ENCODE measurements at regions not wholly inside any gene's neighbourhood (a gene's known extent, or its start where the extent isn't known, plus 50 kb on each side); places are given as distances from the start of the nearest gene placed in this dataset.

- TF ChIP-seq GABPA (IDR thresholded peaks at IDR 0.05 in 1 of 2, conservative IDR thresholded peaks at IDR 0.05 in 1 of 2), result no peak
- no peak for TF ChIP-seq RXRA (IDR thresholded peaks at IDR 0.05)
Observed at GRCh38 chr2:118255771-118256372, 167.6 kb downstream of the INSIG2 start (continued).

GRCh38 chr2:118255301-118255700, 167.0 kb downstream of the INSIG2 start:
- 80% methylated on average over 2 of the region's 2 CpGs for WGBS
- no peak for DNase-seq (ENCODE audit: low spot score)
- Histone ChIP-seq H3K27me3 (ENCODE audit: control insufficient read depth in 4 of 4, insufficient read depth in 4 of 4, low read length in 3 of 4) (no peaks in the 10 kb centered on the region), H3K4me3 (ENCODE audit: low read depth in 1 of 3, low read length in 3 of 3) (no peak overlapping the region), H3K9me3 (ENCODE audit: control insufficient read depth in 4 of 4, low read length in 3 of 4) (no peaks in the 10 kb centered on the region), H3K4me1 (ENCODE audit: control insufficient read depth in 4 of 4, insufficient read depth in 4 of 4, low read length in 3 of 4) (peaks cover 0 to 3% (median 0%) of the 10 kb centered on the region in 4 donors), H3K9ac (ENCODE audit: low read depth in 1 of 2, low read length in 2 of 2) (no peak overlapping the region), H3K27ac (ENCODE audit: low read depth in 1 of 2, low read length in 2 of 2) (no peak overlapping the region), H3K36me3 (ENCODE audit: control insufficient read depth in 4 of 4, insufficient read depth in 3 of 4, low read depth in 1 of 4, low read length in 3 of 4) (no peaks in the 10 kb centered on the region)
- TF ChIP-seq HNF4G (IDR thresholded peaks at IDR 0.05) (no peak), SP1 (IDR thresholded peaks at IDR 0.05) (no peak), FOXA1 (IDR thresholded peaks at IDR 0.05) (no peak), ATF3 (IDR thresholded peaks at IDR 0.05) (no peak), MAX (IDR thresholded peaks at IDR 0.05) (no peak), RXRA (IDR thresholded peaks at IDR 0.05) (no peak), TAF1 (conservative IDR thresholded peaks at IDR 0.05) (no peak)

DNA sequence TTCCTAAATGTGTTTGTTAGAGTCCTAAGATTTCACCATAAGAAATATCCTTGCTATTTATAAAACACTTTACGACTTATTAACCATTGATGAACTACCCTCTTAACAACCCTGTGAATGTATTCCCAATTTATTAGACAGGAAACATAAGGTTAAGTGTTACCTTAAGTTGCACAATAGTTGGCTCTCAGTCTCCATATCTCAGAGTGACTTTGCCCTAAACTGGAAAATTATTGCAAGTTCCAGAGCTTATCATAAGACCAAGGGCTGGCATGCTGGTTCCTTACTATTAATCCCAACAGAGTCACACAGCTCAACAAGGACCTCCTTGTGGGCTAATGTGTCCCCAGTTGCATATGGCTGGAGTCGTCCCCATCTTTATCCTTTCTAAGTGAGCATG, 165.8 kb downstream of the INSIG2 start:
- no peak for TF ChIP-seq TAF1 (conservative IDR thresholded peaks at IDR 0.05)
- peak; percentile 8 to 54 for TF ChIP-seq HNF4A (conservative IDR thresholded peaks at IDR 0.05)
- TF ChIP-seq EGR1 (IDR thresholded peaks at IDR 0.05; ENCODE audit: low read depth in 2 of 2), result peak in 1 of 2 donors; percentile 21
- Histone ChIP-seq H3K27me3 (ENCODE audit: control insufficient read depth in 4 of 4, insufficient read depth in 4 of 4, low read length in 3 of 4) (no peaks in the 10 kb centered on the region), H3K4me1 (ENCODE audit: control insufficient read depth in 4 of 4, insufficient read depth in 4 of 4, low read length in 3 of 4) (peaks cover 0 to 3% (median 0%) of the 10 kb centered on the region in 4 donors), H3K9me3 (ENCODE audit: control insufficient read depth in 4 of 4, low read length in 3 of 4) (no peaks in the 10 kb centered on the region), H3K36me3 (ENCODE audit: control insufficient read depth in 4 of 4, insufficient read depth in 3 of 4, low read depth in 1 of 4, low read length in 3 of 4) (no peaks in the 10 kb centered on the region), H3K4me3 (ENCODE audit: low read depth in 1 of 3, low read length in 3 of 3) (no peak overlapping the region), H3K27ac (ENCODE audit: low read depth in 1 of 2, low read length in 2 of 2) (no peak overlapping the region), H3K9ac (ENCODE audit: low read depth in 1 of 2, low read length in 2 of 2) (no peak overlapping the region)
- 86% methylated on average over 2 of the region's 2 CpGs for WGBS
- no peak for DNase-seq (ENCODE audit: low spot score)

DNA sequence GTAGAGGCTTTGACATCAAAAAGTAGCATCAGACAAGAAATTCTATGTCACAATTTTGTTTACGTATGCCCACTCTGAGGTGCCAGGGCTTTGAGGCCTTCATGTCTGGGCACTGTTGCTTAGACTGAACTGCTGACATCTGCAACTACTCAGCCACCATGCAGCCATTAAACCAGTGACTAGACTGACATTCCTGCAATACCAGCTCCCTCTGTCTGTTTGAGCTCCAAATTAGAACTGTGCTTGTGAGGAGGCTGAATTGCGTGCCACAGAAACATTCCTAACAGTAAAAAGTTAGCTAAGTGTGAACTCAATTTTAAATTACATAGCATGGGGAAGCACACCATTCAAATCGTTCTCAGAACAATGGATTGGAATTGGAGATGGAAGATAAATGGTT, 163.2 kb downstream of the INSIG2 start:
- Histone ChIP-seq H3K4me1 (ENCODE audit: control insufficient read depth in 4 of 4, insufficient read depth in 4 of 4, low read length in 3 of 4) (peaks cover 0 to 3% (median 0%) of the 10 kb centered on the region in 4 donors), H3K9ac (ENCODE audit: low read depth in 1 of 2, low read length in 2 of 2) (no peak overlapping the region), H3K36me3 (ENCODE audit: control insufficient read depth in 4 of 4, insufficient read depth in 3 of 4, low read depth in 1 of 4, low read length in 3 of 4) (no peaks in the 10 kb centered on the region), H3K27ac (ENCODE audit: low read depth in 1 of 2, low read length in 2 of 2) (no peak overlapping the region), H3K9me3 (ENCODE audit: control insufficient read depth in 4 of 4, low read length in 3 of 4) (no peaks in the 10 kb centered on the region), H3K4me3 (ENCODE audit: low read depth in 1 of 3, low read length in 3 of 3) (no peak overlapping the region), H3K27me3 (ENCODE audit: control insufficient read depth in 4 of 4, insufficient read depth in 4 of 4, low read length in 3 of 4) (no peaks in the 10 kb centered on the region)
- WGBS, result 87% methylated on average over 3 of the region's 3 CpGs
- TF ChIP-seq CTCF (IDR thresholded peaks at IDR 0.05; ENCODE audit: low read depth, low read length, missing input control), result no peak
- no peak for TF ChIP-seq ZBTB33 (IDR thresholded peaks at IDR 0.05)
- TF ChIP-seq EGR1 (IDR thresholded peaks at IDR 0.05; ENCODE audit: low read depth in 2 of 2), result no peak
- no peak for TF ChIP-seq RXRA (IDR thresholded peaks at IDR 0.05)
- no peak for TF ChIP-seq FOXA1 (IDR thresholded peaks at IDR 0.05)
- TF ChIP-seq FOXA2 (IDR thresholded peaks at IDR 0.05), result no peak
- TF ChIP-seq TAF1 (conservative IDR thresholded peaks at IDR 0.05), result no peak
- no peak for TF ChIP-seq MAX (IDR thresholded peaks at IDR 0.05)
- no peak for TF ChIP-seq HNF4G (IDR thresholded peaks at IDR 0.05)
- no peak for DNase-seq (ENCODE audit: low spot score)

Measured in liver (tissue), 8 donors.